Hepatocyte (in vitro differentiated cells): ENCODE measurements at regions not wholly inside any gene's neighbourhood (a gene's known extent, or its start where the extent isn't known, plus 50 kb on each side); places are given as distances from the start of the nearest gene placed in this dataset.

Experiments used
- CTCF ChIP-seq: fragments of 200-600 bp; sonication (generic); IDR thresholded peaks from 2 replicates; pipeline ENCODE4 v1.5.1; 2016; ENCODE audit warnings: antibody characterized with exemption, mild to moderate bottlenecking; ENCODE audit not compliant: poor library complexity
- EZH2 ChIP-seq: fragments of 200-600 bp; sonication (generic); IDR thresholded peaks from 2 replicates; pipeline ENCODE4 v1.6.1; 2016; ENCODE audit warnings: antibody characterized with exemption, mild to moderate bottlenecking, borderline replicate concordance

GRCh38 chr2:181752301-181752700 lies 72.0 kb upstream of the NEUROD1 start:
- no peak for TF ChIP-seq CTCF
- TF ChIP-seq EZH2, result no peak
